ENCODE measurements at regions not wholly inside any gene's neighbourhood (a gene's known extent, or its start where the extent isn't known, plus 50 kb on each side); places are given as distances from the start of the nearest gene placed in this dataset.
A peak's percentile ranks its signal among the peaks of the same experiment; 100 is the strongest.
"Not testable (repeated sequence)": the region's sequence is repeated elsewhere in the genome, so short reads cannot be mapped to it uniquely, and the experiment has no call there.

- peaks cover 4% of the 10 kb centered on the region for H3K27me3 Mint-ChIP-seq (ENCODE audit: low read depth)
- H3K4me1 Mint-ChIP-seq (ENCODE audit: low read depth), result peaks cover 36% of the 10 kb centered on the region
- TF ChIP-seq, protein P1, sequence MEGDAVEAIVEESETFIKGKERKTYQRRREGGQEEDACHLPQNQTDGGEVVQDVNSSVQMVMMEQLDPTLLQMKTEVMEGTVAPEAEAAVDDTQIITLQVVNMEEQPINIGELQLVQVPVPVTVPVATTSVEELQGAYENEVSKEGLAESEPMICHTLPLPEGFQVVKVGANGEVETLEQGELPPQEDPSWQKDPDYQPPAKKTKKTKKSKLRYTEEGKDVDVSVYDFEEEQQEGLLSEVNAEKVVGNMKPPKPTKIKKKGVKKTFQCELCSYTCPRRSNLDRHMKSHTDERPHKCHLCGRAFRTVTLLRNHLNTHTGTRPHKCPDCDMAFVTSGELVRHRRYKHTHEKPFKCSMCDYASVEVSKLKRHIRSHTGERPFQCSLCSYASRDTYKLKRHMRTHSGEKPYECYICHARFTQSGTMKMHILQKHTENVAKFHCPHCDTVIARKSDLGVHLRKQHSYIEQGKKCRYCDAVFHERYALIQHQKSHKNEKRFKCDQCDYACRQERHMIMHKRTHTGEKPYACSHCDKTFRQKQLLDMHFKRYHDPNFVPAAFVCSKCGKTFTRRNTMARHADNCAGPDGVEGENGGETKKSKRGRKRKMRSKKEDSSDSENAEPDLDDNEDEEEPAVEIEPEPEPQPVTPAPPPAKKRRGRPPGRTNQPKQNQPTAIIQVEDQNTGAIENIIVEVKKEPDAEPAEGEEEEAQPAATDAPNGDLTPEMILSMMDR (IDR thresholded peaks at IDR 0.05), result no peak
- H3K9me3 Mint-ChIP-seq (ENCODE audit: low read depth), result no peaks in the 10 kb centered on the region
- no peak for DNase-seq (ENCODE audit: low spot score)
- H3K4me3 Mint-ChIP-seq (ENCODE audit: unreplicated experiment), result no peak overlapping the region
- H3K36me3 Mint-ChIP-seq (ENCODE audit: low read depth), result no peaks in the 10 kb centered on the region
- H3K27ac Mint-ChIP-seq (ENCODE audit: unreplicated experiment), result no peak overlapping the region
Observed at GRCh38 chr2:38463752-38464151, 86.7 kb upstream of the ATL2 start.

- H3K27ac Mint-ChIP-seq (ENCODE audit: unreplicated experiment), result peak overlapping the region; percentile 50
Observed at GRCh38 chr2:38462121-38462661, 85.1 kb upstream of the ATL2 start.

DNA sequence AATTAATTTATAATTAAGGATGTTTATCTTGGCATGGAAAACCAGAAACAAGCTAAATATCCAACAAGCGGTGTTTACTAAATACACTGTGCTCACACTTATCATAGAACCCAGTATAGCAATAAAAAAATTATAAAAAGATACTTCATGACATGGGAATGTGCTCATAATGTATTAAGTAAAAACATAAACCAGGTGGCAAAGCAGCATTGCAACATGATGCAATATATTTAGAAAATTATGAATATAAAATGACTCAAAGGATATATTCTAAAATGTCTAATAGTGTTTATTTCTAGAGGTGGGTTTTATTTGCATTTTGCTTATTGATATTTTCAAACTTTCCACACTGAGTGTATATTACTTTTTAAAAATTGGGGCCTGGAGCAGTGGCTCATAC lies 84.4 kb upstream of the ATL2 start:
- TF ChIP-seq, protein P1 (IDR thresholded peaks at IDR 0.05), result no peak
- Mint-ChIP-seq H3K9me3 (ENCODE audit: low read depth) (no peaks in the 10 kb centered on the region), H3K27me3 (ENCODE audit: low read depth) (peaks cover 23% of the 10 kb centered on the region), H3K4me1 (ENCODE audit: low read depth) (peaks cover 16% of the 10 kb centered on the region), H3K4me3 (ENCODE audit: unreplicated experiment) (no peak overlapping the region), H3K36me3 (ENCODE audit: low read depth) (peaks cover 3% of the 10 kb centered on the region), H3K27ac (ENCODE audit: unreplicated experiment) (no peak overlapping the region)
- DNase-seq (ENCODE audit: low spot score), result no peak

More at GRCh38 chr2:38462121-38462661, 85.1 kb upstream of the ATL2 start:
- H3K9me3 Mint-ChIP-seq (ENCODE audit: low read depth), result no peaks in the 10 kb centered on the region
- H3K4me3 Mint-ChIP-seq (ENCODE audit: unreplicated experiment), result no peak overlapping the region
- TF ChIP-seq, protein P1 (IDR thresholded peaks at IDR 0.05), result no peak
- peaks cover 3% of the 10 kb centered on the region for H3K36me3 Mint-ChIP-seq (ENCODE audit: low read depth)
- H3K4me1 Mint-ChIP-seq (ENCODE audit: low read depth), result peaks cover 24% of the 10 kb centered on the region
- peaks cover 19% of the 10 kb centered on the region for H3K27me3 Mint-ChIP-seq (ENCODE audit: low read depth)
- no peak for DNase-seq (ENCODE audit: low spot score)

- Mint-ChIP-seq H3K9me3 (ENCODE audit: low read depth) (no peaks in the 10 kb centered on the region), H3K4me1 (ENCODE audit: low read depth) (peaks cover 10% of the 10 kb centered on the region), H3K27ac (ENCODE audit: unreplicated experiment) (no peak overlapping the region), H3K36me3 (ENCODE audit: low read depth) (peaks cover 3% of the 10 kb centered on the region), H3K27me3 (ENCODE audit: low read depth) (peaks cover 30% of the 10 kb centered on the region), H3K4me3 (ENCODE audit: unreplicated experiment) (no peak overlapping the region)
- no peak for DNase-seq (ENCODE audit: low spot score)
- TF ChIP-seq, protein P1 (IDR thresholded peaks at IDR 0.05), result no peak
Observed at GRCh38 chr2:38460313-38460712, 83.2 kb upstream of the ATL2 start.

DNA sequence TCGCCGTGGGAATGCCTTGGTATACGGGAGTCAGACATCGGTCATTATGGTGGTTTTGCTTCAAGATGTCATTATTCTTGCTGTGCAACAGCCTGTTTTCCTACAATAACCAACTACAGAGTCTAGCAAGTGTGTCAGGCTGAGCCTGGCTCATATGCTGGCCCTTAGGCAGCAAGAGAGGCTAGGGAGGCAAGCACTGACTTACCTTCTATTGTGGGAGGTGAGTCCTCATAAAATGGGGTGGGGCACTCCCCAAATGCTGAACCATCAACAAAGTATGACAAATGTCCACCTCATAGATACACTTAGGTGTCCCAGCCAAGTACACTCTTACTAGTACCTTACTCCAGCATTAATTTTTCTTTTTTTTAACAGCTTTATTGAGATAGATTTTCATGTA lies 77.0 kb upstream of the ATL2 start:
- DNase-seq (ENCODE audit: low spot score), result no peak
- H3K27me3 Mint-ChIP-seq (ENCODE audit: low read depth), result peaks cover 30% of the 10 kb centered on the region
- TF ChIP-seq, protein P1 (IDR thresholded peaks at IDR 0.05), result no peak
- H3K27ac Mint-ChIP-seq (ENCODE audit: unreplicated experiment), result no peak overlapping the region
- no peak overlapping the region for H3K4me3 Mint-ChIP-seq (ENCODE audit: unreplicated experiment)
- H3K9me3 Mint-ChIP-seq (ENCODE audit: low read depth), result no peaks in the 10 kb centered on the region
- H3K36me3 Mint-ChIP-seq (ENCODE audit: low read depth), result peaks cover 3% of the 10 kb centered on the region
- H3K4me1 Mint-ChIP-seq (ENCODE audit: low read depth), result no peaks in the 10 kb centered on the region

GRCh38 chr2:38451778-38452177 lies 74.7 kb upstream of the ATL2 start:
- DNase-seq (ENCODE audit: low spot score), result not testable (repeated sequence)

More at GRCh38 chr2:38451778-38452177, 74.7 kb upstream of the ATL2 start:
- not testable (repeated sequence) for H3K4me3 Mint-ChIP-seq (ENCODE audit: unreplicated experiment); H3K27ac Mint-ChIP-seq (ENCODE audit: unreplicated experiment); H3K4me1 Mint-ChIP-seq (ENCODE audit: low read depth); H3K36me3 Mint-ChIP-seq (ENCODE audit: low read depth); H3K9me3 Mint-ChIP-seq (ENCODE audit: low read depth)
- peaks cover 16% of the 10 kb centered on the region for H3K27me3 Mint-ChIP-seq (ENCODE audit: low read depth)

Measured in chondrocyte (in vitro differentiated cells).